NOMO-1 treated with DMSO at 0.1 percent for 48 hours (cell line): ENCODE measurements at regions not wholly inside any gene's neighbourhood (a gene's known extent, or its start where the extent isn't known, plus 50 kb on each side); places are given as distances from the start of the nearest gene placed in this dataset.
"Not testable (repeated sequence)": the region's sequence is repeated elsewhere in the genome, so short reads cannot be mapped to it uniquely, and the experiment has no call there.

Source experiments
- DNase-seq: peaks from one replicate; lab custom pipeline; 2025; ENCODE audit not compliant: unreplicated experiment; lab: John Stamatoyannopoulos, UW

DNA sequence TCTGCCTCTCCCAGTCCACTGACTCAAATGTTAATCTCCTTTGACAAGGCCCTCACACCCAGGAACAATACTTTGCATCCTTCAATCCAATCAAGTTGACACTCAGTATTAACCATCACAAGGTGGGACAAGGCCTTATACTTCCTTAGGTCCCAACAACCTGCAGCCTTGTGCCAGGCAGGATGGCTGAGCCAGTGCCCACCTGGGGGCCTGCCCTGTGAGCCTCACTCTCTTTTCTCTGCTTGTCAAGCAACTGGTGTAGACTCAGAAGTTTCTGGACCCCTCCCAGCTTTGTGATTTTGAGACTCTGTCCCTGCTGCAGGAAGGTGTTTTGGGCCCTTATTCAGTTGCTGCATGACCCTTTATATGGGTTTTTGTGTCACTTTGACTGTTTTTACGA, 310.0 kb upstream of the C1orf174 start:
- no peak for DNase-seq

DNA sequence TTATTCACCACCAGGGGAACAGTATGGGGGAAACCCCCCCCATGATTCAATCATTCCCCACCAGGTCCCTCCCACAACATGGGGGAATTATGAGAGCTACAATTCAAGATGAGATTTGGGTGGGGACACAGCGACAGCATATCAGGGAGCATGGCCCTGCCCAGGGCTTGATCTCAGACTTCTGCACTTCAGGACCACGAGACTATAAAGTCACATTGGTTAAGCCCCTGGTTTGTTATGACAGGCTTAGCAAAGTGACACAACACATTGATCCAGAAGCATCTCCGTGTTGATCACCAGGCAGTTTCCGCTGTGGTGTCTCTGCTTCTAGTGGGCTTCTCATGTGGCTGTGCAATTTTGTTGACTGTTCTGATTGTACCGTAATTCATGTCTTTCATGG, 312.7 kb upstream of the C1orf174 start:
- DNase-seq, result no peak

DNA sequence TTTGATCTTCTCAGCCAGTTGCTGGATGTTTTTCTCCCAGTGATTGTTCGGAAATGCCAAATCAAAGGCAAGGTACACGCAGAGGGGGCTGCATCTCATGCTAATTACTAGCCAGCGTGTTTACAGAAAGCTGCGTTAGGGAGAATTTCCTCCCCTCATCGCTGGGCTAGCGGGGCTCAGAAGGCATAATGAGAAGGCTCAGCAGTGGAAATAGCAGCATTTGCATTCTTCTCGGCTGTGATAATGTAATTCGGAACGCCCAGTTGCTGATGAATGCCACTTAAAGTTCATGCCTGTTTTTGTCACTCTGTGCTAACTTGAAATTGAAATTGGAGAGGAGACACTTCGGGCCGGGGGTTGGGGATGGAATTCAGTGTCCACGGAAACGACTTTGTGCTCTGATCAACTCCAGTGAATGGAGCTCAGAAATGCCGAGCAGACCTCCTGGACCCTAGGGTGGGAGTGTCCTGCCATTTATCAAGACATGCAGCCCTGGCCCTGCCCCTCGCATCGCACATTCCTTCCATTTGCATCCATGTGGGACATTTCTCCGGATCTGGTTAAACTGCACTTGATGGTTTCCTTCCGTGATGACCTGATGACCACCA, 313.4 kb upstream of the C1orf174 start:
- no peak for DNase-seq

DNA sequence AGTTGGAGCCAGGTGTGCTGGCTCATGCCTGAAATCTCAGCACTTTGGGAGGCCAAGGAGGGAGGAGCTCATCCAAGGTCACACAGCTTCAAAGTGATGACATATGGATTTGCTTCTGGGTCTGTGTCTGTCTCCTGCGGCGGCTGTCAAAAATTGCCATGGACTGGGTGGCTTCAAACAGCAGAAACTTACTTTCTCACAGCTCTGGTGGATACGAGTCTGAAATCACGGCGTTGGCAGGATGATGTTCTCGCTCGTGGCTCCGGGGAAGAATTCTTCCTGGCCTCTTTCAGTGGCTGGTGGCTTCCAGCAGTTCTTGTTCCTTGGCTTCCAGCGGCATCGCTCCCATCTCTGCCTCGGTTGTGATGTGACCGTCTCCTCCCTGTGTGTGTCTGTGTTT, 314.8 kb upstream of the C1orf174 start:
- DNase-seq, result no peak

DNA sequence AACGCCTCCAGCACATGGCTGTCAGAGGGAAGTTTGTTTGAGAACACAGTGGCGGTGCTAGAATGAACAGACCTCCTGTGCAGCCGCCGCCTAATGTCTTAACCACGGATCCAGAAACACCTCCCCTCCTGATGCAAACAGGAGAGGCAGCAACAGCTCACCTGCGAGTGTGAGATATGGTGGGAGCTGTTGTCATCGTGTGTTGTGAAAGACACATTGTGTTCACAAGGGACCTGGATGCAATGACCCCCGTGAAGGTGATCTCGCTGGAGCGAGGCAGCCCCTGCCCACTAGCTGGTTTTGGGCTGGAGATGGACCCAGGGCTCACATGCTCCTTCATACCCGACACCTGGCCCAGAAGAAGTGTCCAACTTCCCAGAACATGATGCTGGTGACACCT, 315.3 kb upstream of the C1orf174 start:
- DNase-seq, result no peak

DNA sequence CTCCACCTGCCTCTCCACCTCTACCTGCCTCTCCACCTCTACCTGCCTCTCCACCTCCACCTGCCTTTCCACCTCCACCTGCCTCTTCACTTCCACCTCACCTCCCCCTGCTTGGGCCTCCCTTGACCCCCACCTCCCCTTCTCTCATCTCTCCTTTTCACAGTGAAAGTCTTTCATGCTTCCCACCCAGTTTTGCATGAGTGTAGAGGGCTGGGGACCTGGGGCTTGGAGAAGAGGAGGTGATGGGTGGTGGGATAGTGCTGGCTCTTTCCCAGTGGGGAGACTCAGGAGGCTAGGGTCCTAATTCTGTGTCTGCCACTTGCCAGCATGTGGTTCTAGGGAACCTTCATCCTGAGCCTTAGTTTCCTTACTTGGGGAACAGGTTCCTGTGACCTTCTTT, 316.2 kb upstream of the C1orf174 start:
- DNase-seq, result no peak

DNA sequence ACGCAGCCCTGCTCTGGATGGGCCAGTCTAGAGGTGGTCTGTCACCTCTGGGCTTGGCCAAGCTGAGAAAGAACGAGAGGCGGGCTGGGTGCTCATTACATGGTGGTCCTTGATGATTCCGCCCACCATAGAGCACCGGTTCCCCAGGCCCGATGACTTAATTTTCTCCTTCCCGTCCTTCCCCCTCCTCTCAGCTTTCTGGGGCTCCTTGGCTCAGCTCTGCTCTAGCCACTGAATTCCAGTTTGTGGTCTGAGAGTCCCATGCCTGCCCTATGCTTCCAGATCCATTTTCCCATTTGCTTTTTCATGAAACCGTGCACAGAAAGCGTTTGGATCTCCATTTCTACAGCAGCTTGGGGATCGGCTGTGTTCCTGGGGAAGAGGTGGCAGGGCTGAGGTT, 318.5 kb upstream of the C1orf174 start:
- DNase-seq, result no peak

DNA sequence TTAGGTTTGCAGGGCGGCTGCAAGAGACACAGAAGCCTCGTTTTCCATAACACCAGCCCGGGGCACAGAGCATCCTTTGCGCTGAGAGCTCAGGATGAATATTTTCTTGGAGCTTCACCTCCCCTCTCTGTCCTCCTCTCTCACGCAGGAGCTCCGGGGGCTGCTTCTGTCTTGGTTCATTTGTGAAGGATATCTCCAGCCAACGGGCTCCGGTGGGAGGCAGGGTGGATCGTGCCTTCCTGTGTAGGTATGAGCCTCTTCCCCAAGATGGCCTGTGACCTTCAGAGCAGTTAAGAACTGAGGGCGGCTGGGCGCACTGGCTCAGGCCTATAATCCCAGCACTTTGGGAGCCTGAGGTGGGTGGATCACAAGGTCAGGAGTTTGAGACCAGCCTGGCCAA, 319.0 kb upstream of the C1orf174 start:
- no peak for DNase-seq

DNA sequence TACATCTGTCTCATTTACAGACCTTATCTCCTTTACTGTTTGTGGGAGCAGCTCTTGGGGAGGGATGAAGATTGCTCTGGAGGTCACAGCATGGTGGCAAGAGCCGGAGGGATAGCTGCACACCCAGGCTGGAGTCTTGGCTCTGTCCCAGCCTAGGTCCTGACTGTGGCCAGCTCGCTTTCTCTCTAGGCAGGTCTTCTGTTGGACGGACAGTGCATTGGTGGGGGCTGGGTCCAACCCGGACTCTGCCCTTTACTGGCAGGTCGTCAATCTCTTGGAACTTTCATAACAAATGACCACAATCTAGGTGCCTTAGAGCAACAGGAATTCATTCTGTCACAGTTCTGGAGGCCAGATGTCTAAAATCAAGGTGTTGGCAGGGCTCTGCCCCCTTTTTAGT, 319.8 kb upstream of the C1orf174 start:
- no peak for DNase-seq

DNA sequence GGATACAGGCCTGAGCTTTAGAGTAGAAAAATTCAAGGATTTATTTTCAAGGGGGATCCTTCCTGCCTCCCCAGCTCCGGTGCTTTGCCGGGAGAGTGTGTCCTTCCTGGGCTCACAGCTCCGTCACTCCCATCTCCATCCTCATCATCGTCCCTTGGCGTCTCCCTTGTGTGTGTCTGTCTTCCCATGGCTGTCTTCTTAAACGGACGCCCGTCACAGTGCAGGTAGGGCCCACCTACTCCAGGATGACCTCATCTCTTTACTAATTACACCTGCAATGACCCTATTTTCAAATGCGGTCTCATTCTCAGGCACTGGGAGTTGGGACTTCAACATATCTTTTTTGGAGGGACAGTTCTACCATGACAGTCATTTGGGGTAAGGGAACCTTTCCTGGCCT, 320.3 kb upstream of the C1orf174 start:
- DNase-seq, result no peak

DNA sequence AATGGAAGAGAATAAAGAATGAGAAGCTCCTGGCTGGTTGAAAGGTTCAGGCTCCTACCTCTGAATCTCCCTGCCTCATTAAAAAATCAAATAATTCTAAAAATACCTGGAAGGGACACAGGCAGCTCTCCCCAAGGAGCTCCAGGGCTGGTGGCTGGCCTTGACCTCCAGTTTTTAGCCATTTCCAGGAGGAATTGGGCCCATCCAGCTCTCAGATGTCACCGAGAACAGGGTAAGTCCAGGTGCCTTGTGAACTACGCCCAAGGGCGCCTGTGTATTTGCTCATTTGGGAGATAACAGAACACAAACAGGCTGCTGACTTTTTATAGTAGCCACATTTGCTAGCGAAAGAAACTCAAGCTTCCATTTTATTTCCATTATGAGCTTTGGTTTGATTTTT, 321.0 kb upstream of the C1orf174 start:
- DNase-seq, result no peak

DNA sequence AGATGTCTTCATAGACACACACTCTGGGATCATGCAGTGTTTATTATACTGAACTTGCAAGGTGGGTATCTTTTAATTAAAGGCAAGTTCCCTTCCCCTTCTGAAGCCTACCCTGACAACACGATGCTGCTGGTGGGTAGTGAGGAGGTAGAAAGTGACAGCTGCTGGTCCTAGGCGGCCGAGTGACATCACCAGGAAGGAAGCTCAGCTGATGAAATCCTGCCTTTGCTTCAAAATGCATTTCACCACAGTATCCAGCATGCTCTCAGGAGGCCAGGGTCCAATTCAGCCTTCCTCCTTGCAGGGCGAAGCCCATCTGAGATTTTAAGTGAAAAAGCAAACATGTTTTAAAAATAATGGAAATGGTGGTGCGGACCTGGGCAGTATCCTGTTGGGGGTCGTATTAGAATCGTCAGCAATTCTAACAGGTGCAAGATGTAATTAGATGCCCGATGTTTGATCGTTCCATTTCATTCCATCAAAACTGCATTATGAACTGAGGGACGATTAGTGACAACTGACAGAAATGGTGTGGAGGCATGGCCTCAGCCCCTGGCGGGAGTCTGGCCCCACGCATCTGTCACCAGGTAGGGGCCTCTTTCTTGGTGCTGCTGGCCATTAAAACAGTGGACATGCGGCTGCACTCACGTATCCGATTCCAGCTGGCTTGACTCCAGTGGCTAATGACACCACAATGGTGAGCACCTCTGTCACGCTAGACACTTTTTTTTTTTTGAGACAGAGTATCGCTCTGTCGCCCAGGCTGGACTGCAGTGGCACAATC, 324.8 kb upstream of the C1orf174 start:
- DNase-seq, result no peak

DNA sequence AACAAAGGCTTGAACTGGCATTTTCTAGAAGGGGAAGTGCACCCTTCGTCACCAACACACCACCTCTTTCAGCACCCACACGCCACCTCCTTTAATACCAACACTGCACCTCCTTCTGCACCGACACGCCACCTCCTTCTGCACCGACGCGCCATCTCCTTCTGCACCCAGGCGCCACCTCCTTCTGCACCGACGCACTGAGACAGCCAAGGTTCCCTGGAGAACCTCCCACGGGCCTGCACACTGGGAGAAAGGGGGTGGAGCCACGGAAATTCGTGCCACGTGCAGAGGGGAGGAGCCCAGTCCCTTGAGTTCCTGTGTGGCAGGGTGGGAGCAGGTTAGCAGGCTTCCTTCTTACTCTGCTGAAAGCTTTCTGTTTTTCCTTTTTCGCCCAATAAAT, 327.9 kb upstream of the C1orf174 start:
- DNase-seq, result no peak

DNA sequence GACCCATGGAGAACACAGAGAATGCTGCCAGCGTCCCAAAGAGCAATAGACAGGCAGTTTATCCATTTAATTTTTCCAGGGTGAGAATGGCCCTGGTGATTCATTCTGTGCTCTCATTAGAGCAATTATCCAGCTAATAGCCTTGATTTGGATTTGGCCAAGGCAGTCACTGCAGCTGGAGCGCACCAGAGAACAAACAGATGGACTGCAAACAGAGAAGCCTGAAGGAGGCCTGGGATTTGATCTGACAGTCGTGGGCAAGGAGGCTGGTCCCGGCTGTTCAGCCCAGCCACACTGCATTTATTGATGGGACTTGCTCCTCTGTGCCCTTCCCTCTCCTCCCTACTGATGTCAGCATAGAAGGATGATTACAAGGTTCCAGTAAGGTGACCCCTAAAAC, 353.9 kb upstream of the C1orf174 start:
- no peak for DNase-seq

DNA sequence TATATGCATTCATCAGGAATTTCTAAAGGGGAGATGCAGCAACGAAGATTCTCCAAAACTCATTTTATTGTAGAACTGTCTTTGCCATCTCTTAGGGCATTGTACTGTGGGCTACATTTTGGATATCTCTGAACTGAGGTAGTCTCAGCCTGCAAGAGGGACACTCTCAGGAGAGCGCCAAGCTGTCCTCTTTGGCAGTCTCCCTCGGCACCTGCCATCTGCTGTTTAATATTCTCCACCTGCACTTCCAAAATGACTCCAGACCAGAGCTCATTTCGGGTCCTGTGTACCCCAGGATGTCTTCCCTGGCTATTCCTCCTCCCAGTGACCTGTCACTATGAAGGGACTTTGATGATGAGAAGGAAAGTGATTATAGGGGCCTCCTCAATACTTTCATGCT, 356.3 kb upstream of the C1orf174 start:
- DNase-seq, result no peak

DNA sequence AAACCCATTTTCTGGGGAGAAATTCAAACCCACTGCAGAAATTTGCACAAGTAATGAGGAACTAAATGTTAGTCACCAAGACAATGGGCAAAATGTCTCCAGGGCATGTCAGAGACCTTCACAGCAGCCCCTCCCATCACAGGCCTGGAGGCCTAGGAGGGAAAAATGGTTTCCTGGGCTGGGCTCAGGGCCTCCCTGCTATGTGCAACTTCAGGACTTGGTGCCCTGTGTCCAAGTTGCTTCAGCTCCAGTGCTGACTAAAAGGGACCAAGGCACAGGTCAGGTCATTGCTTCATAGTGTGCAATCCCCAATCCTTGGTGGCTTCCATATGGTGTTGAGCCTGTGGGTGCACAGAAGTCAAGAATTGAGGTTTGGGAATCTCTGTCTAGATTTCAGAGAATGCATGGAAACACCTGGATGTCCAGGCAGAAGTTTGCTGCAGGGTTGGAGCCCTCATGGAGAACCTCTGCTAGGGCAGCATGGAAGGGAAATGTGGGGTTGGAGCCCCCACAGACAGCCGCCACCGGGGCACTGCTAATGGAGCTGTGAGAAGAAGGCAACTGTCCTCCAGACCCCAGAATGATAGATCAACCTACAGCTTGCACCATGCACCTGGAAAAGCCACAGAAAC, 358.2 kb upstream of the C1orf174 start:
- not testable (repeated sequence) for DNase-seq

DNA sequence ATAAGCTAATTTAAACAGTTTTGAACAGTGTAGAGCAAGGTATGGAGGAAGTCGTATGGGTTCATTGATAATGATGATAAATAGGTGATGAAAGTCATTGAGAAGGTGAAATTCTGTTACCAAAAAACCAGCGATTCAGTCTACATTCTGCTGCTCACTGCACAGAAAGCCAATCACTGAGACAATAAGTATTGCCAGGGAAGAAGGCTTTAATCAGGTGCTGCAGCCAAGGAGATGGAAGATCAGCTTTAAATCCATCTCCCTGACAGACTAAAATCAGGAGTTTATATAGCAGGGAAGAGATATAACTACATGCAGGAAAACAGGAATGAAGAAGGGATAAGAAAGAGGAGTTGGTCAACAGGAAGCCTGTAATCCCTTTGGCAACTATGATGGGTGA, 361.3 kb upstream of the C1orf174 start:
- DNase-seq, result no peak

DNA sequence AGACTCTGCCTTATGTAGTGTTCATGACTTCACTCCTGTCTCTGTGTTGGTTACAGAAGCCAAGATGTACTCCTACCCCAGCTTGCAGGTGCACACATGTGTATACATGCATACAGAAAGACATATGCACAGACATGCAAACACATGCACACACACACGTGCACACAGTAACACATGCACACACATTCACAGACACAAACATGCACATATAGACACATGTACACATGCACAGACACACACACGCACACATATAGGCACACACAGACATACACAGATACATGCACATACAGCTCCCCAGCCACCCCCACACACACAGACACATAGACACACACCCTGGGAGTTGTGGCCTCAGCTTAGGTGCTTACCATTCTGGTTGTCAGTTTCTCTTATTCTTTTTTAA, 362.6 kb upstream of the C1orf174 start:
- no peak for DNase-seq

DNA sequence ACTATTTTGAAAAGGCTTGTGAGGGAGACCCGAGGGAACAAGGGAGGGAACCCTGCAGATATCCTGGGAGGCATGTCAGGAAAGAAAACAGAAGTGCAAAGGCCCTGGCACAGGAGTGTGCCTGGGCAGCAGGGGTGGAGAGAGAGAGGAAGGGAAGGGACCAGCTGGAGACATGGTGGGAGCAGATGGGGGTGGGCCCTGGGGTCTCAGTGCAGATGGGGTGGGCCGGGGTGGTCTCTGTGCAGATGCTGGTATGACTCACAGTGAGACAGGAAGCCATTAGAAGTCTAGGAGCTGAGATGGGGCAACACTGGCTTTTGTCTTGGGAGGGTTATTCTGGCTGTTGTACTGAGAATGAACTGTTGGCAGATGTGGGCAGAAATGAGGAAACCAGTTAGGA, 363.6 kb upstream of the C1orf174 start:
- no peak for DNase-seq

DNA sequence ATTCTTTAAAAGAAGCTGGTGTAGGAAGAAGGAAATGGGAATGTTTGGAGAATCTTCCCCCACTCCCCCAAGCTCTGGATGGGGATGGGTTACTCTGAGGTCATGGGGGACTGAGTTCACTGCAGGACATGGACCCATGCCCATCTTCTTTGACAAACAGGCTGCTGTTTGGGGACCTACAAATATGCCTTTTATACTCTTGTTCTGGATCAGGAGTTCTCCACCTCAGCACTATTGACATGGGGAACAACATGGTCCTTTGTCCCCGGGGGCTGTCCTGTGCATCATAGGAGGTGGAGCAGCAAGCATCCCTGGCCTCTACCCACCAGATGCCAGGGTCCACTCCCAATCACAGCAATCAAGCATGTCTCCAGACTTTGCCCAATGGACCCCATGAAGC, 365.8 kb upstream of the C1orf174 start:
- no peak for DNase-seq

DNA sequence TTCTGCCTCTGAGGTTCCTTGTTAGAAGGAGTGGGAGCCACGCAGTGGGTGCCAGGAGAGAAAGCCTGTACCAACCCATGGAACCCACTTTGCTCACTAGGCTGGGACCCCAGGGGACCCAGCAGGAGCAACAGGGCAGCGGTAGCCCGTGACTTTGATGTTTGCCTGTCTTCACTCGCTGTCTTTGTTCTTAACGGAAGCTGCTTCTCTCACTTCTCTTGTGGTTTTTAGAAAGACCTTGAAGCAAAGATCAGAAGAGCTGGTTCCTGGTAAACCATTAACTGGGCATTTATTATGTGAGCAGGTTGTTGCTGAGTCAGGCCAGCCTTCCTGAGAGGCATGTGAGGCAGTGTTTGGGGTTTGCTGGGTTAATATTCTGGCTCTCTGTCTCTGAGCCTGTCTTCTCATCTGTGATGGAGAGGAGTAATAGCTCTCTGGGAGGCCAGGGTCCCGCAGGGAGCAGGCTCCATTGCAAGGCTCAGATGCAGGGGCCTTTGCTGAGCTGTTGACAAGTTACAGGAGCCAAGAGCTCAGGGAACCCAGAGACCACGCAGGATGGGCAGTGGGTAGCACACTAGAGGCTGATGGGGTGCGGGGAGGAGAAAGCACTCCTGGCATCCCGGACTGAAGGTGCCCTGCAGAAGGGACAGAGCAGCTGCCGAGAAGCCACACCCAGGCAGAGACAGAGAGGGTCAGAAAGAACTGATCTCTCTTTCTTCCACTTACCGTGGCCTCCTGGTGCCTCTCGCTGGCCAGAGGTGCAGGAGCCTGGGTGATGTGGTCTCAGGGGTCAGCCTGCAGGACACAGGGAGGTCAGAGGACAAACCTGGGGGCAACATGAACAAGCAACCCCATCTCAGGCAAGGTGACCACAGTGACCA, 367.5 kb upstream of the C1orf174 start:
- no peak for DNase-seq
